Neural cell (in vitro differentiated cells): ENCODE measurements at regions not wholly inside any gene's neighbourhood (a gene's known extent, or its start where the extent isn't known, plus 50 kb on each side); places are given as distances from the start of the nearest gene placed in this dataset.

Source experiments
- H2AFZ ChIP-seq: fragments of 200-600, 300-800 bp; sonication (generic), shearing (Covaris generic); 2 replicates; pipeline ENCODE4 v1.6.0; 2014; ENCODE audit warnings: low read depth, mild to moderate bottlenecking, antibody characterized with exemption, low read length, moderate library complexity
- H3F3A ChIP-seq: fragments of 200-600 bp; shearing (Covaris generic); 2 replicates; pipeline ENCODE4 v1.6.1; 2016; ENCODE audit warnings: mild to moderate bottlenecking, moderate library complexity, mixed read lengths, antibody characterized with exemption, low read length; ENCODE audit not compliant: insufficient read depth, poor library complexity, severe bottlenecking
- H3K27ac ChIP-seq: fragments of 200-600, 300-800 bp; sonication (generic), shearing (Covaris generic); 2 replicates; pipeline ENCODE4 v1.5.1; 2014; ENCODE audit warnings: mild to moderate bottlenecking, low read length, moderate library complexity
- H3K27me3 ChIP-seq: fragments of 300-800, 200-600 bp; sonication (generic), shearing (Covaris generic); 2 replicates; pipeline ENCODE4 v1.6.0; 2014; ENCODE audit warnings: mild to moderate bottlenecking, low read depth, low read length, moderate library complexity; ENCODE audit not compliant: insufficient read depth
- H3K36me3 ChIP-seq: fragments of 300-800, 200-600 bp; sonication (generic), shearing (Covaris generic); 2 replicates; pipeline ENCODE4 v1.5.1; 2014; ENCODE audit warnings: mild to moderate bottlenecking, antibody characterized with exemption, low read length, moderate library complexity; ENCODE audit not compliant: insufficient read depth
- H3K4me2 ChIP-seq: fragments of 300-800, 200-600 bp; sonication (generic), shearing (Covaris generic); 2 replicates; pipeline ENCODE4 v1.6.0; 2014; ENCODE audit warnings: mild to moderate bottlenecking, low read length
- H3K4me3 ChIP-seq: fragments of 300-800, 200-600 bp; sonication (generic), shearing (Covaris generic); 2 replicates; pipeline ENCODE4 v1.5.1; 2014; ENCODE audit warnings: mild to moderate bottlenecking, low read length, moderate library complexity
- H3K79me2 ChIP-seq: fragments of 200-600 bp; shearing (Covaris generic); replicated peaks from 2 replicates; pipeline ENCODE4 v1.6.0; 2014; ENCODE audit warnings: mild to moderate bottlenecking, low read length, moderate library complexity; ENCODE audit not compliant: insufficient read depth
- H3K9ac ChIP-seq: fragments of 300-800, 200-600 bp; sonication (generic), shearing (Covaris generic); 2 replicates; pipeline ENCODE4 v1.6.1; 2016; ENCODE audit warnings: mild to moderate bottlenecking, low read length, mixed read lengths
- H3K9me2 ChIP-seq: fragments of 200-600 bp; shearing (Covaris generic); 2 replicates; pipeline ENCODE4 v1.6.1; 2016; ENCODE audit warnings: mild to moderate bottlenecking, low read length, mixed read lengths; ENCODE audit not compliant: insufficient read depth
- H3K9me3 ChIP-seq: fragments of 200-600, 300-800 bp; sonication (generic), shearing (Covaris generic); 2 replicates; pipeline ENCODE4 v1.6.1; 2016; ENCODE audit warnings: mild to moderate bottlenecking, mixed run types, low read length, moderate library complexity, mixed read lengths
- H4K20me1 ChIP-seq: fragments of 200-600 bp; shearing (Covaris generic); 2 replicates; pipeline ENCODE4 v1.6.1; 2016; ENCODE audit warnings: mild to moderate bottlenecking, mixed run types; ENCODE audit not compliant: insufficient read depth
- CTCF ChIP-seq: fragments of 450-650 bp; IDR thresholded peaks from 2 replicates; pipeline ENCODE4 v1.5.1; 2014; ENCODE audit warnings: antibody characterized with exemption, mild to moderate bottlenecking, moderate library complexity; ENCODE audit not compliant: poor library complexity, severe bottlenecking
- EP300 ChIP-seq: fragments of 450-650 bp; conservative IDR thresholded peaks from 2 replicates; pipeline ENCODE4 v1.6.1; 2014; ENCODE audit warnings: antibody characterized with exemption, mild to moderate bottlenecking, moderate library complexity; ENCODE audit not compliant: poor library complexity, severe bottlenecking
- EZH2 ChIP-seq: fragments of 200-600, 300-800 bp; shearing (Covaris generic), sonication (generic); IDR thresholded peaks from 2 replicates; pipeline ENCODE4 v1.6.1; 2014; ENCODE audit warnings: antibody characterized with exemption, low read length, borderline replicate concordance, mild to moderate bottlenecking; ENCODE audit not compliant: insufficient read depth, poor library complexity, severe bottlenecking
- MXI1 ChIP-seq: fragments of 450-650 bp; conservative IDR thresholded peaks from 2 replicates; pipeline ENCODE4 v1.6.1; 2014; ENCODE audit warnings: antibody characterized with exemption, mild to moderate bottlenecking; ENCODE audit not compliant: poor library complexity, severe bottlenecking
- REST ChIP-seq: IDR thresholded peaks from 2 replicates; pipeline ENCODE4 v1.6.1; 2012; ENCODE audit warnings: borderline replicate concordance
- TAF1 ChIP-seq: IDR thresholded peaks from 2 replicates; pipeline ENCODE4 v1.6.1; 2012; ENCODE audit warnings: low read depth

- H3K27me3 ChIP-seq: no peaks in the 10 kb centered on the region
- H2AFZ ChIP-seq: no peak overlapping the region
Measured at GRCh38 chr10:123402021-123402420, 247.8 kb downstream of the BUB3 start.

GRCh38 chr10:123402656-123403055, 248.5 kb downstream of the BUB3 start:
- Histone ChIP-seq H3K9ac (no peak overlapping the region), H3K4me3 (no peak overlapping the region), H3K36me3 (no peaks in the 10 kb centered on the region), H3K9me2 (no peaks in the 10 kb centered on the region), H3K27ac (no peak overlapping the region), H3K4me2 (no peak overlapping the region), H3K9me3 (no peaks in the 10 kb centered on the region), H3K79me2 (no peaks in the 10 kb centered on the region), H3K27me3 (no peaks in the 10 kb centered on the region), H3F3A (no peaks in the 10 kb centered on the region), H4K20me1 (no peaks in the 10 kb centered on the region), H2AFZ (no peak overlapping the region)
- no peak for TF ChIP-seq EP300
- TF ChIP-seq REST: no peak
- TF ChIP-seq CTCF: no peak

More at GRCh38 chr10:123402021-123402420, 247.8 kb downstream of the BUB3 start:
- Histone ChIP-seq H3K36me3 (no peaks in the 10 kb centered on the region), H3K79me2 (no peaks in the 10 kb centered on the region), H3K27ac (no peak overlapping the region), H3K9me3 (no peaks in the 10 kb centered on the region), H3K9ac (no peak overlapping the region), H3K9me2 (no peaks in the 10 kb centered on the region), H3K4me2 (no peak overlapping the region), H4K20me1 (no peaks in the 10 kb centered on the region), H3K4me3 (no peak overlapping the region), H3F3A (no peaks in the 10 kb centered on the region)
- no peak for TF ChIP-seq EZH2
- no peak for TF ChIP-seq CTCF
- TF ChIP-seq MXI1: no peak
- no peak for TF ChIP-seq TAF1
- no peak for TF ChIP-seq REST
- no peak for TF ChIP-seq EP300
